ENCODE measurements at regions not wholly inside any gene's neighbourhood (a gene's known extent, or its start where the extent isn't known, plus 50 kb on each side); places are given as distances from the start of the nearest gene placed in this dataset.
"Not testable (repeated sequence)": the region's sequence is repeated elsewhere in the genome, so short reads cannot be mapped to it uniquely, and the experiment has no call there.

- H3F3A ChIP-seq (ENCODE audit: insufficient read depth, low read length, poor library complexity, severe bottlenecking) = no peaks in the 10 kb centered on the region
- TF ChIP-seq EP300 (conservative IDR thresholded peaks at IDR 0.05; ENCODE audit: poor library complexity, severe bottlenecking) (no peak), REST (IDR thresholded peaks at IDR 0.05; ENCODE audit: borderline replicate concordance) (no peak), MXI1 (conservative IDR thresholded peaks at IDR 0.05; ENCODE audit: poor library complexity, severe bottlenecking) (no peak), POLR2AphosphoS5 (IDR thresholded peaks at IDR 0.05) (no peak), CTCF (IDR thresholded peaks at IDR 0.05; ENCODE audit: poor library complexity, severe bottlenecking) (no peak), SMC3 (conservative IDR thresholded peaks at IDR 0.05; ENCODE audit: poor library complexity) (no peak), RAD21 (conservative IDR thresholded peaks at IDR 0.05) (no peak), EZH2 (IDR thresholded peaks at IDR 0.05; ENCODE audit: borderline replicate concordance, insufficient read depth, low read length, poor library complexity, severe bottlenecking) (no peak), TAF1 (IDR thresholded peaks at IDR 0.05; ENCODE audit: low read depth) (no peak)
- no peaks in the 10 kb centered on the region for H3K9me2 ChIP-seq (ENCODE audit: insufficient read depth, low read length)
These were observed 148.3 kb downstream of the TFAP2B start for GRCh38 chr6:50966986-50967385.

GRCh38 chr6:50968246-50968645 lies 149.6 kb downstream of the TFAP2B start:
- H4K20me1 ChIP-seq (ENCODE audit: insufficient read depth); H3K4me2 ChIP-seq (ENCODE audit: low read length); H3K4me3 ChIP-seq (ENCODE audit: low read length); H2AFZ ChIP-seq (ENCODE audit: low read depth, low read length); H3K79me2 ChIP-seq (replicated peaks; ENCODE audit: insufficient read depth, low read length); H3K9me2 ChIP-seq (ENCODE audit: insufficient read depth, low read length); H3K27me3 ChIP-seq (ENCODE audit: insufficient read depth, low read depth, low read length); H3K9ac ChIP-seq (ENCODE audit: low read length); H3K36me3 ChIP-seq (ENCODE audit: insufficient read depth, low read length); H3K27ac ChIP-seq (ENCODE audit: low read length); H3F3A ChIP-seq (ENCODE audit: insufficient read depth, low read length, poor library complexity, severe bottlenecking); H3K9me3 ChIP-seq (ENCODE audit: low read length): not testable (repeated sequence)

More at GRCh38 chr6:50966986-50967385, 148.3 kb downstream of the TFAP2B start:
- Histone ChIP-seq H4K20me1 (ENCODE audit: insufficient read depth) (no peaks in the 10 kb centered on the region), H3K4me2 (ENCODE audit: low read length) (no peak overlapping the region), H3K9me3 (ENCODE audit: low read length) (no peaks in the 10 kb centered on the region), H3K36me3 (ENCODE audit: insufficient read depth, low read length) (no peaks in the 10 kb centered on the region), H2AFZ (ENCODE audit: low read depth, low read length) (no peak overlapping the region), H3K27me3 (ENCODE audit: insufficient read depth, low read depth, low read length) (no peaks in the 10 kb centered on the region), H3K9ac (ENCODE audit: low read length) (no peak overlapping the region), H3K27ac (ENCODE audit: low read length) (no peak overlapping the region), H3K79me2 (replicated peaks; ENCODE audit: insufficient read depth, low read length) (no peaks in the 10 kb centered on the region), H3K4me3 (ENCODE audit: low read length) (no peak overlapping the region)

- no peak for TF ChIP-seq REST (IDR thresholded peaks at IDR 0.05; ENCODE audit: borderline replicate concordance)
- no peak for TF ChIP-seq EP300 (conservative IDR thresholded peaks at IDR 0.05; ENCODE audit: poor library complexity, severe bottlenecking)
- no peak for TF ChIP-seq TAF1 (IDR thresholded peaks at IDR 0.05; ENCODE audit: low read depth)
- no peak for TF ChIP-seq SMC3 (conservative IDR thresholded peaks at IDR 0.05; ENCODE audit: poor library complexity)
- no peak for TF ChIP-seq CTCF (IDR thresholded peaks at IDR 0.05; ENCODE audit: poor library complexity, severe bottlenecking)
- no peak for TF ChIP-seq EZH2 (IDR thresholded peaks at IDR 0.05; ENCODE audit: borderline replicate concordance, insufficient read depth, low read length, poor library complexity, severe bottlenecking)
- no peak for TF ChIP-seq RAD21 (conservative IDR thresholded peaks at IDR 0.05)
- no peak for TF ChIP-seq MXI1 (conservative IDR thresholded peaks at IDR 0.05; ENCODE audit: poor library complexity, severe bottlenecking)
- no peak for TF ChIP-seq POLR2AphosphoS5 (IDR thresholded peaks at IDR 0.05)
- Histone ChIP-seq H3K36me3 (ENCODE audit: insufficient read depth, low read length) (no peaks in the 10 kb centered on the region), H3K9me2 (ENCODE audit: insufficient read depth, low read length) (no peaks in the 10 kb centered on the region), H4K20me1 (ENCODE audit: insufficient read depth) (no peaks in the 10 kb centered on the region), H2AFZ (ENCODE audit: low read depth, low read length) (no peak overlapping the region), H3K9me3 (ENCODE audit: low read length) (no peaks in the 10 kb centered on the region), H3K79me2 (replicated peaks; ENCODE audit: insufficient read depth, low read length) (no peaks in the 10 kb centered on the region), H3K27ac (ENCODE audit: low read length) (no peak overlapping the region), H3K4me2 (ENCODE audit: low read length) (no peak overlapping the region), H3F3A (ENCODE audit: insufficient read depth, low read length, poor library complexity, severe bottlenecking) (no peaks in the 10 kb centered on the region), H3K9ac (ENCODE audit: low read length) (no peak overlapping the region), H3K4me3 (ENCODE audit: low read length) (no peak overlapping the region), H3K27me3 (ENCODE audit: insufficient read depth, low read depth, low read length) (no peaks in the 10 kb centered on the region)
These were observed 152.2 kb downstream of the TFAP2B start for GRCh38 chr6:50970908-50971307.

Data from neural cell (in vitro differentiated cells).